HG02759 (cell line): ENCODE measurements at regions not wholly inside any gene's neighbourhood (a gene's known extent, or its start where the extent isn't known, plus 50 kb on each side); places are given as distances from the start of the nearest gene placed in this dataset.

Source experiments
- ATAC-seq: cut with Tn5 transposase; IDR thresholded peaks from one replicate; pipeline ENCODE4 v1.9.1; 2021; ENCODE audit warnings: mild to moderate bottlenecking, moderate library complexity; ENCODE audit not compliant: unreplicated experiment

- no peak for ATAC-seq
Observed at GRCh38 chr1:230517326-230517725, 91.2 kb upstream of the PGBD5 start.

DNA sequence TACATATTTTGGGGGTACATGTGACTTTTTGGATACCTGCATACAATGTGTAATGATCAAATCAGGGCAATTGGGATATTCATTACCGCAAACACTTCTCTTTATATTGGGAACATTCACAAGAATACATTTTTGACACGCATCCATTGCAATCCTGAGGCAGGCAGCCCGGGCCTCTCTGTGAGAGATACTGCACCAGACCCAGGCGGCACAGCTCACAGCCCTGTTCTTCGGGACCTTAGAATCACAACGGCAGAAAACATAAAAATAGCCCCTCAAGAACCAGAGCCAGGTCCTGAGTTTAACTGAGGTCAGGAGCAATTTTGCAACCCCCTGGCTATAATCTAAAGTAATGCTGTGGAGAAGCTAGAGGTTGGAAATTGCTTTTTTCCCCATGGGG, 90.8 kb upstream of the PGBD5 start:
- no peak for ATAC-seq

GRCh38 chr1:230515451-230516145, 89.5 kb upstream of the PGBD5 start:
- peak; percentile 52 for ATAC-seq

- no peak for ATAC-seq
Observed at GRCh38 chr1:230510496-230510895, 84.4 kb upstream of the PGBD5 start.

DNA sequence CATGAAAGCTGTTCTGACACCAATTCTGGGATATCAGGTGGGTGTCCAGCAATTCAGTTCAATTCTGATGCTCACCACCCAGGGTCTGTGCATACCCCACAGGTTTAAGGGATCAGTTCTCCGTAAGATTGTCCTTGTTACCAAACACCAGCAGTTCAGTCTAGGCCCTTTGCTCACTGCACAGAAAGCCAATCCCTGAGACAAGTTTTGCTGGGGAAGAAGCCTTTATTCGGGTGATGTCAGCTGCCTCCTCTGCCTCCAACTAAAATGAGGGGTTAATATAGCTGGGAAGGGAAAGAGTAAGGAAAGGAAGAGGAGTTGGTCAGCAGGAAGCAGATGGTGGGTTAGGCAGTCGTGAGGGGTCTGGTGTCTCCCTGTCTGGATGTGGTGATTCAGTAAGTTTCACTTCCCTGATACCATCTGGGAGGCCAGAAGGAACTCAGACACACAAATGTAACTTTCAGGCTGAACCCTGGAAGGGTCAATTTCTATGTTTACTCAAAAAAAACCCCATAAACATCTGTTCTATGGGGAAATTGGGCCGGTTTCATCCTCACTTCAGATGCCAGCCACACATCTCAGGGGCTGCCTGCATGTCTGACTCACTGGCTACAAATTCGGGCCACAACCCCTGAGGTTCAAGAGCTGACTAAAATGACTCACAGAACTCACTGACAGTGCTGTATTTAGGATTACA, 83.3 kb upstream of the PGBD5 start:
- ATAC-seq = peak; percentile 84

DNA sequence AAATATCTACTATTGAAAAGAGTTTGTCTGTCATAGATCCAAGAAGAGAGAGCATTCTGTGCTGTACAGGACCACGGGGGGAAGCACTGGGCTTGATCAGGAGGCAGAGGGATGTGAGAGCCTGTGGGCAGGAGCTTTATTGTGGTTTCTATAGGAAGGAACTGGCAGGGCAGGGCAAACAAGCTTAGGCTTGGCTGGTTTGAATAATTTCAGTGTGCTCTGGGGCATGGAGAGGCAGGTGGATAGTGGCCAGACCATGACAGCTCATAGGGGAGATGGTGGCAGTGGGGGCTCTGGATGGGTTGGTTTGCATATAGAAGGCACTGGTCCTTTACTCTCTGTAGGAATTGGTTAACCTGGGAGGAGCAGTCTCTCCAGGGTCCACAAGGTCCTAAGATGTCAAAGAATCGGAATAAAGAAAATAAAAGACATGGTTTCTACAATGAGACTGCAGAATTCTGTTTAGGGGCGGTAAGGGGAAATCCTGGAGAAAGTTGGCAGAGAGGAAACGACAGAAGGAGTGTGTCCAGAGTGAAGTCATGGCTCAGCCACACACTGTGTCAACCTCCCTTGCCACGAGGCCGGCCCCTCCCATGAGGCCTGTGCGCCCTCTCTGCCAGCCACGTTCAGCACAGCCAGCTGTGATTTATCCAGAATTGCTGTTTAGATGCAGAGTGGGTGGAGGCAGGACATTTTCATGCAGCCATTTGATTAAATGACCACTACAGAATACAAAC, 81.7 kb upstream of the PGBD5 start:
- no peak for ATAC-seq

DNA sequence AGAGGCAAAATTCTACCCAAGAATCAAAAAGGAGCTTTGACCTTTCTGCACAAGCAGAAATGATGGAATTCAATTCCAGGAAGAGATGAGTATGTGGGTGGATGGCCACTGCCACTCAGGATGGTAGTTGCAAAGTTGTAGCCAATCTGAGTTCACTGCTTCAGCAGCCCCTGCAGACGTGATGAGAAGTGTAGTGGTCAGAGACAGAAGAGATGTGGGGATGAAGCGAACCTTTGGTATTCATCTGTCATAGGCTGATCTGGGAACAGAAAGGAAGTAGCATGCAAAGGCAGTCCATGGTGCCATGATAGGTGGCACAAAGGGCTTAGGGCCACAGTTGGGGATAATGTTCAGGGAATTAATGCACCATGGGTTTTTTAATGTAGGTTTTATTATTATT, 81.1 kb upstream of the PGBD5 start:
- no peak for ATAC-seq

GRCh38 chr1:230506451-230506850, 80.3 kb upstream of the PGBD5 start:
- ATAC-seq = no peak

DNA sequence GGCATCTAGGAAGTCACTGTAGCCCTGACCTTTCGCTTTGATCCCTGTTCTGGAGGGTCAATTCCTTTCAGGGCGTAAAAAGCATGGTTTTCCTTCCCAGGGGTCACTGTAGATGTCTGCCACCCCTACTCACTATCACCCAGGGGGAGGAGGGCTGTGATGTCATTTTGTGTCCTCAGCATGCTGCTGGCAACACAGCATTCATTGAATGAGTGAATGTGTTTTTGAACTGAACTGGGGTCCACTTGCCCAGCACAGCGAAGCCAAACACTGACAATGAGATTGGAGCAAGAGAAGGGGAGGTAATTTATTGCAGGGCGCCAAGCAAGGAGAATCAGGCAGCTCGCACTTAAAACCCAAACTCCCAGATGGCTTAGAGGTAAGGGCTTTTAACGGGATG, 78.2 kb upstream of the PGBD5 start:
- ATAC-seq = no peak

DNA sequence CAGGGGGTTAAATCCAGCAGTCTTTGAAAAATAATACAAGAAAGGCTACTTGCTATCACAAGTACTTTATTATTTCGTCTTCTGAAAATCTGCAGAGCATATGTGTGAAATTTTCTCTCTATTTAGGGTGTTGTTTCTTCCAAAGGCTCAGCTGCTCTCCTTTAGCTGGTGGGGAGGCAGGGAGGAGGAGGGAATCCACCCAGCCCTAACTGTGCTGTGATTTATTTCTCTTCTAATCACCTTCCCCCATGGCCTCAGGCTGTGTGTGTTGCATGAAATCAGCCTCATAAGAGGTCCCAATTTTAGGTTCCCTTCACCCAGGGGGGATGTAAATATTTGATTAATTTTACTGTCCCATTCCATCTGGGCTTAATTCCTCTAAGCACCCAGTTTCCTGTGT, 77.6 kb upstream of the PGBD5 start:
- no peak for ATAC-seq

GRCh38 chr1:230502996-230503395, 76.9 kb upstream of the PGBD5 start:
- ATAC-seq = no peak

DNA sequence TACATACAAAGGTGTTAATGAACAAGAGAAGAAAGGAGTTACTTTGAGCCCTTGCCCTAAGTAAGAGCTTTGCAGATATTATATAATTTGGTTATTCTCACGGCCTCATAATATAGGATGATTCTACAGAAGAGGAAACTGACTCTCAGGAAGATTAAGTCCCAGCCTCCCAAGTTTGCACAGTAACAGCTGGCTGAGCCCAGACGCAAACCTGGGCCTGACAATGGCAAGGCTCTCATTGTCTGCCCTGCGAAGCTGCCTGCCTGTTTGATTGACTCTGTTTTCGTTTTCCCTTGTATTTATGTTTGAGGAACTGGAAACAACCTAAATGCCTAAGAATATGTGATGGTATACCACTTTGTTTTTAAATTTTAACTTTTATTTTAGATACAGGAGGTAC, 76.2 kb upstream of the PGBD5 start:
- no peak for ATAC-seq

GRCh38 chr1:230501849-230502248, 75.7 kb upstream of the PGBD5 start:
- ATAC-seq = no peak

- ATAC-seq = no peak
Observed at GRCh38 chr1:230501242-230501641, 75.1 kb upstream of the PGBD5 start.

DNA sequence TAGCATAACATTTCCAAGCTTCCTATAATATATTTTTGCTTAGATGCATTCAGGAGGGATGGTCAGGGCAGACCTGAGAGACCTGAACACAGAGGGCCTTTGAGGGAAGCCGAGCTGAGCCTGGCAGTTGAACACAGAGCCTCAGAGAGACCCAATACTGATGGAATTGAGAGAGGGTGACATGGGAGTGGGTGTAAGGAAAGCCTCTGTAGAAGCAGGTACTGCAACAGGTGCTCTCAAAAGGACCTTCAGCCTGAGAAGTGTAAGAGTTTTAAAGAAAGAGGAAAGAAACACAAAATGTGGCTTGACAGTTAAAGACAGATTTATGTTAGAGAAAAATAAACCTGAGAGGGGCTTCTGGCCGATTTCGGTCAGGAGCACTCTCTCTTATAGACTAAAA, 73.9 kb upstream of the PGBD5 start:
- no peak for ATAC-seq

GRCh38 chr1:230499496-230499895, 73.4 kb upstream of the PGBD5 start:
- ATAC-seq = no peak

DNA sequence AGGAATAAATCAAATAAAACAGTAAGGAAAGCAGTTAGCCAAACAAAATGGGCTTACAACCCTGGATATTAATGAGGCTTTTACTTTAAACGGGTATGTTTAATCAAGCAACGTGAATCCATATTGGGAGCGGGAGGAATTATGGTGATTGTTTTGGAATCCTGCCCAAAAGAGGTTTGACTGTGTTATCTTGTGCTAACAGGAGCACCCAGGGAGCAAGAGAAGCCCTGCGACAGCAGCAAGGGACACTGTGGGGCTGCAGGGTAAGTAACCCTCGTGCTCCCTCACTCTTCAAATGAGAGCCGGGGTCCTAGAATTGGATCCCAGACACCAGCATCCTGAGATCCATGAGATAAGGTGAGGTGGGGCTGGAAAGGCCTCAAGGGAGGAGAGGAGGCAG, 72.6 kb upstream of the PGBD5 start:
- ATAC-seq = no peak

DNA sequence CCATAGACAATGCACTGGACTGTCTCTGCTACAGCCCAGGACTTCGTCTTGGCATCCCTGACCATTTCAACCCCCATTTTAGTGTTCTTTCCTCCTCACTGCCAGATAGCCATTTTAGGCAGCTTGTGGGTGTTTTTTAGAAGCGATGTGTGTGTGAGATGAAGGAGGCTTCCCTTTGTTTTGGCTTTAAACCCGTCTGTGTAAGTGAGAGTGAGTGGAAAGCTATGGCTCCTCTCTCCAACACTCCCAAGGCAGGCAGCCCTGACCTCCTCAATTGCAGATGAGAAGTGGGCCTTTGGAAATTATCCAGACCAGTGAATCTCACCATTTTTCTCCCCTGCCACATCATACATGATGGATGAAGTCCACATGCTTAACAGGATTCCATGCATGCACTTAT, 70.3 kb upstream of the PGBD5 start:
- ATAC-seq = no peak

- no peak for ATAC-seq
Observed at GRCh38 chr1:230495891-230496385, 69.8 kb upstream of the PGBD5 start.

DNA sequence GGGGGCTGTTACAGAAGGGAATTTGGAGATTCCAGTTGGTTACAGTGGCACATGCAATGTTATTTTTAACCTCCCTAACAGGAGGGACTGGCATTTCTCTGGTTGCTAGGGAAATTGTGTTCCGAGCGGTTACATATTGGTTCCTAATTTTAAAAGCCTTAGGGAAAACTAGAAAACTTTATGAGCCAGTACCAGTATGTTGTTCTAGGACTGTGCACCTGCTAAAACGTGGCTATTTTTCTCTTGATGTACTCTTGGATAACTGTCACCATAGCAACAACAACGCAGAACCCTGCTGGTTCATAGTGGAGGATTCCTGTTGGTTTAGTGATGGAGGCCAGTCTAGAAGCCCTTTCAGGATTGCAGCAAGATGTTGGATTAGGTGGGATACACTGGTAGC, 68.9 kb upstream of the PGBD5 start:
- ATAC-seq = no peak

GRCh38 chr1:230494514-230494913, 68.4 kb upstream of the PGBD5 start:
- ATAC-seq = no peak

- ATAC-seq = no peak
Observed at GRCh38 chr1:230494026-230494425, 67.9 kb upstream of the PGBD5 start.
